ENCODE measurements at regions not wholly inside any gene's neighbourhood (a gene's known extent, or its start where the extent isn't known, plus 50 kb on each side); places are given as distances from the start of the nearest gene placed in this dataset.

- DNase-seq (ENCODE audit: low spot score): no peak
- intact Hi-C loops (cut with DNase I): no loop called here
Measured at GRCh38 chr3:59101231-59101736, 51.5 kb upstream of the CFAP20DC start.

All from cardiac septum (tissue), 1 donor.